DMS114 treated with DMSO at 0.1 percent for 48 hours (cell line): ENCODE measurements at regions not wholly inside any gene's neighbourhood (a gene's known extent, or its start where the extent isn't known, plus 50 kb on each side); places are given as distances from the start of the nearest gene placed in this dataset.

Source experiments
- DNase-seq: peaks from one replicate; lab custom pipeline; 2025; ENCODE audit not compliant: unreplicated experiment; lab: John Stamatoyannopoulos, UW

- no peak for DNase-seq
Measured at GRCh38 chr11:71311928-71312510, 59.6 kb upstream of the SHANK2 start.

- DNase-seq, result no peak
Measured at GRCh38 chr11:71311176-71311925, 59.0 kb upstream of the SHANK2 start.

- DNase-seq, result no peak
Measured at GRCh38 chr11:71310184-71310583, 57.8 kb upstream of the SHANK2 start.

GRCh38 chr11:71309611-71310010 lies 57.2 kb upstream of the SHANK2 start:
- DNase-seq, result no peak

GRCh38 chr11:71309181-71309580 lies 56.8 kb upstream of the SHANK2 start:
- no peak for DNase-seq

GRCh38 chr11:71307811-71308645 lies 55.7 kb upstream of the SHANK2 start:
- DNase-seq, result no peak

- DNase-seq, result no peak
Measured at GRCh38 chr11:71305451-71306125, 53.2 kb upstream of the SHANK2 start.

- DNase-seq, result no peak
Measured at GRCh38 chr11:71305041-71305440, 52.7 kb upstream of the SHANK2 start.

- DNase-seq, result no peak
Measured at GRCh38 chr11:71304491-71304890, 52.1 kb upstream of the SHANK2 start.

- DNase-seq, result no peak
Measured at GRCh38 chr11:71304045-71304444, 51.7 kb upstream of the SHANK2 start.

- no peak for DNase-seq
Measured at GRCh38 chr11:71302911-71303310, 50.5 kb upstream of the SHANK2 start.

GRCh38 chr11:71302534-71302909 lies 50.1 kb upstream of the SHANK2 start:
- no peak for DNase-seq
